ENCODE measurements at regions not wholly inside any gene's neighbourhood (a gene's known extent, or its start where the extent isn't known, plus 50 kb on each side); places are given as distances from the start of the nearest gene placed in this dataset.

GRCh38 chr7:26478550-26478949, 186.9 kb downstream of the SNX10 start:
- no peaks in the 10 kb centered on the region for H3K9me3 ChIP-seq (ENCODE audit: control insufficient read depth in 2 of 2, insufficient read depth in 1 of 2, low read depth in 1 of 2, low read length in 1 of 2)
- H3K27me3 ChIP-seq (ENCODE audit: control insufficient read depth in 3 of 3, insufficient read depth in 3 of 3, low read length in 3 of 3) = peaks cover 0 to 3% (median 0%) of the 10 kb centered on the region in 3 donors
- no peak overlapping the region for H3K4me3 ChIP-seq (ENCODE audit: low read depth in 1 of 3, low read length in 3 of 3)
- no peak overlapping the region for H3K27ac ChIP-seq (ENCODE audit: low read depth in 1 of 3, low read length in 2 of 3)
- no peaks in the 10 kb centered on the region for H3K4me1 ChIP-seq (ENCODE audit: control insufficient read depth in 3 of 3, insufficient read depth in 2 of 3, low read depth in 1 of 3, low read length in 2 of 3)
- DNase-seq = no peak
- no peak for FAIRE-seq
- 57 to 86% (median 59%) methylated on average over 4 of the region's 4 CpGs for WGBS, 3 donors
- no peaks in the 10 kb centered on the region for H3K36me3 ChIP-seq (ENCODE audit: control insufficient read depth in 3 of 3, insufficient read depth in 2 of 3, low read depth in 1 of 3, low read length in 3 of 3)

GRCh38 chr7:26479581-26479980, 187.9 kb downstream of the SNX10 start:
- no peak for FAIRE-seq
- H3K4me1 ChIP-seq (ENCODE audit: control insufficient read depth in 3 of 3, insufficient read depth in 2 of 3, low read depth in 1 of 3, low read length in 2 of 3) = no peaks in the 10 kb centered on the region
- DNase-seq = no peak
- peaks cover 0 to 3% (median 0%) of the 10 kb centered on the region in 3 donors for H3K27me3 ChIP-seq (ENCODE audit: control insufficient read depth in 3 of 3, insufficient read depth in 3 of 3, low read length in 3 of 3)
- no peak overlapping the region for H3K4me3 ChIP-seq (ENCODE audit: low read depth in 1 of 3, low read length in 3 of 3)
- no peaks in the 10 kb centered on the region for H3K36me3 ChIP-seq (ENCODE audit: control insufficient read depth in 3 of 3, insufficient read depth in 2 of 3, low read depth in 1 of 3, low read length in 3 of 3)
- no peak overlapping the region for H3K27ac ChIP-seq (ENCODE audit: low read depth in 1 of 3, low read length in 2 of 3)
- no peaks in the 10 kb centered on the region for H3K9me3 ChIP-seq (ENCODE audit: control insufficient read depth in 2 of 2, insufficient read depth in 1 of 2, low read depth in 1 of 2, low read length in 1 of 2)
- WGBS, 3 donors = 62 to 84% (median 70%) methylated on average over 3 of the region's 3 CpGs

- Histone ChIP-seq H3K9me3 (ENCODE audit: control insufficient read depth in 2 of 2, insufficient read depth in 1 of 2, low read depth in 1 of 2, low read length in 1 of 2) (no peaks in the 10 kb centered on the region), H3K36me3 (ENCODE audit: control insufficient read depth in 3 of 3, insufficient read depth in 2 of 3, low read depth in 1 of 3, low read length in 3 of 3) (no peaks in the 10 kb centered on the region), H3K27me3 (ENCODE audit: control insufficient read depth in 3 of 3, insufficient read depth in 3 of 3, low read length in 3 of 3) (peaks cover 0 to 3% (median 0%) of the 10 kb centered on the region in 3 donors), H3K27ac (ENCODE audit: low read depth in 1 of 3, low read length in 2 of 3) (no peak overlapping the region), H3K4me3 (ENCODE audit: low read depth in 1 of 3, low read length in 3 of 3) (no peak overlapping the region), H3K4me1 (ENCODE audit: control insufficient read depth in 3 of 3, insufficient read depth in 2 of 3, low read depth in 1 of 3, low read length in 2 of 3) (no peaks in the 10 kb centered on the region)
- DNase-seq (no peak), FAIRE-seq (no peak)
- WGBS, 3 donors = 70 to 76% (median 73%) methylated on average over 9 of the region's 9 CpGs
These were observed 188.5 kb downstream of the SNX10 start for GRCh38 chr7:26480156-26480555.

- no peaks in the 10 kb centered on the region for H3K9me3 ChIP-seq (ENCODE audit: control insufficient read depth in 2 of 2, insufficient read depth in 1 of 2, low read depth in 1 of 2, low read length in 1 of 2)
- FAIRE-seq (no peak), DNase-seq (no peak)
- H3K4me3 ChIP-seq (ENCODE audit: low read depth in 1 of 3, low read length in 3 of 3) = no peak overlapping the region
- H3K36me3 ChIP-seq (ENCODE audit: control insufficient read depth in 3 of 3, insufficient read depth in 2 of 3, low read depth in 1 of 3, low read length in 3 of 3) = no peaks in the 10 kb centered on the region
- H3K27ac ChIP-seq (ENCODE audit: low read depth in 1 of 3, low read length in 2 of 3) = no peak overlapping the region
- no peaks in the 10 kb centered on the region for H3K4me1 ChIP-seq (ENCODE audit: control insufficient read depth in 3 of 3, insufficient read depth in 2 of 3, low read depth in 1 of 3, low read length in 2 of 3)
- 75 to 82% (median 77%) methylated on average over 3 of the region's 3 CpGs for WGBS, 3 donors
- H3K27me3 ChIP-seq (ENCODE audit: control insufficient read depth in 3 of 3, insufficient read depth in 3 of 3, low read length in 3 of 3) = peaks cover 0 to 3% (median 0%) of the 10 kb centered on the region in 3 donors
These were observed 191.3 kb downstream of the SNX10 start for GRCh38 chr7:26482927-26483326.

- DNase-seq = no peak
- 78 to 84% (median 80%) methylated on average over 5 of the region's 5 CpGs for WGBS, 3 donors
- Histone ChIP-seq H3K36me3 (ENCODE audit: control insufficient read depth in 3 of 3, insufficient read depth in 2 of 3, low read depth in 1 of 3, low read length in 3 of 3) (no peaks in the 10 kb centered on the region), H3K4me3 (ENCODE audit: low read depth in 1 of 3, low read length in 3 of 3) (no peak overlapping the region), H3K9me3 (ENCODE audit: control insufficient read depth in 2 of 2, insufficient read depth in 1 of 2, low read depth in 1 of 2, low read length in 1 of 2) (no peaks in the 10 kb centered on the region), H3K27me3 (ENCODE audit: control insufficient read depth in 3 of 3, insufficient read depth in 3 of 3, low read length in 3 of 3) (peaks cover 0 to 3% (median 0%) of the 10 kb centered on the region in 3 donors), H3K27ac (ENCODE audit: low read depth in 1 of 3, low read length in 2 of 3) (no peak overlapping the region), H3K4me1 (ENCODE audit: control insufficient read depth in 3 of 3, insufficient read depth in 2 of 3, low read depth in 1 of 3, low read length in 2 of 3) (no peaks in the 10 kb centered on the region)
- no peak for FAIRE-seq
These were observed 192.2 kb downstream of the SNX10 start for GRCh38 chr7:26483843-26484242.

- no peak for FAIRE-seq
- Histone ChIP-seq H3K4me1 (ENCODE audit: control insufficient read depth in 3 of 3, insufficient read depth in 2 of 3, low read depth in 1 of 3, low read length in 2 of 3) (no peaks in the 10 kb centered on the region), H3K36me3 (ENCODE audit: control insufficient read depth in 3 of 3, insufficient read depth in 2 of 3, low read depth in 1 of 3, low read length in 3 of 3) (no peaks in the 10 kb centered on the region), H3K27ac (ENCODE audit: low read depth in 1 of 3, low read length in 2 of 3) (no peak overlapping the region), H3K9me3 (ENCODE audit: control insufficient read depth in 2 of 2, insufficient read depth in 1 of 2, low read depth in 1 of 2, low read length in 1 of 2) (no peaks in the 10 kb centered on the region), H3K4me3 (ENCODE audit: low read depth in 1 of 3, low read length in 3 of 3) (no peak overlapping the region), H3K27me3 (ENCODE audit: control insufficient read depth in 3 of 3, insufficient read depth in 3 of 3, low read length in 3 of 3) (peaks cover 0 to 3% (median 0%) of the 10 kb centered on the region in 3 donors)
- no peak for DNase-seq
- 54 to 76% (median 71%) methylated on average over 6 of the region's 6 CpGs for WGBS, 3 donors
These were observed 193.8 kb downstream of the SNX10 start for GRCh38 chr7:26485367-26485934.

- Histone ChIP-seq H3K4me3 (ENCODE audit: low read depth in 1 of 3, low read length in 3 of 3) (no peak overlapping the region), H3K27me3 (ENCODE audit: control insufficient read depth in 3 of 3, insufficient read depth in 3 of 3, low read length in 3 of 3) (peaks cover 0 to 3% (median 0%) of the 10 kb centered on the region in 3 donors), H3K36me3 (ENCODE audit: control insufficient read depth in 3 of 3, insufficient read depth in 2 of 3, low read depth in 1 of 3, low read length in 3 of 3) (no peaks in the 10 kb centered on the region), H3K27ac (ENCODE audit: low read depth in 1 of 3, low read length in 2 of 3) (no peak overlapping the region), H3K9me3 (ENCODE audit: control insufficient read depth in 2 of 2, insufficient read depth in 1 of 2, low read depth in 1 of 2, low read length in 1 of 2) (no peaks in the 10 kb centered on the region), H3K4me1 (ENCODE audit: control insufficient read depth in 3 of 3, insufficient read depth in 2 of 3, low read depth in 1 of 3, low read length in 2 of 3) (no peaks in the 10 kb centered on the region)
- no peak for DNase-seq
- FAIRE-seq = no peak
- 92 to 94% (median 92%) methylated on average over 8 of the region's 8 CpGs for WGBS, 3 donors
These were observed 194.5 kb downstream of the SNX10 start for GRCh38 chr7:26486153-26486552.

DNA sequence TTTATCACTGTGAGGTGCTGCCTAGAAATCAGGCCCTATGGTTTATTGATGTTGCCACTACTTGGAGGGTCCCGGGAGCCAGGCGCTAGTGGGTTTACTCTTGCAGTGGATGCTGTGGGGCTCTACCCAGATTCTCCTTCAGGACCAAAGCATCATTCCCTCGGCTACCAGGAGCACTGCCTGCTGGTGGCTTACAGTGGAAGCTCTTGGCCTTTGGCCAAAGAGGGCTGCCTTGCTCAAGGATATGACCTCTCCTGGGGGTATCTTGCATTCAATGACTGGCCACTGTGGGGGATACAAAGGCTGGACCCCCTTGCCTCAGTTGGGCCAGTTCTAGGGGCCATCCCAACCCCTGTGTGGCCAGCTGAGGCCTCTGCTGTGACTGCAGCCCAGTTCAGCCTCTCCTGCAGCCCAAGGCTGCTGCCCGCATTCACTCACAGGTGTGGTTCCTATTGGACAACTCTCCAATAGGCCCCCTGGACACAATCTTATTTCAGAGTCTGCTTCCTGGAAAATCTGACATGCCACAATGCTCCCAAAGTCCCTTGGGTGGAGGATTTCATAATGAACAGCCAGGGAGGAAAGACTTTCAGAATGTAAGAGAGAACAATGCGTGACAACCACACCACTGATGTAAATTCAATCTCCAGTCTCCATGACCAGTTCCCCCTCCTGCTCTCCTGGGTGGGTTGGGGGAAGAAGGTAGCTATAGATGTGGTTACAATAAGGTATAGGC, 196.3 kb downstream of the SNX10 start:
- H3K27ac ChIP-seq (ENCODE audit: low read depth in 1 of 3, low read length in 2 of 3) = no peak overlapping the region
- DNase-seq = no peak
- no peak for FAIRE-seq
- H3K36me3 ChIP-seq (ENCODE audit: control insufficient read depth in 3 of 3, insufficient read depth in 2 of 3, low read depth in 1 of 3, low read length in 3 of 3) = no peaks in the 10 kb centered on the region
- no peak overlapping the region for H3K4me3 ChIP-seq (ENCODE audit: low read depth in 1 of 3, low read length in 3 of 3)
- H3K9me3 ChIP-seq (ENCODE audit: control insufficient read depth in 2 of 2, insufficient read depth in 1 of 2, low read depth in 1 of 2, low read length in 1 of 2) = no peaks in the 10 kb centered on the region
- WGBS, 3 donors = 75 to 90% (median 84%) methylated on average over 5 of the region's 5 CpGs
- H3K4me1 ChIP-seq (ENCODE audit: control insufficient read depth in 3 of 3, insufficient read depth in 2 of 3, low read depth in 1 of 3, low read length in 2 of 3) = no peaks in the 10 kb centered on the region
- no peaks in the 10 kb centered on the region for H3K27me3 ChIP-seq (ENCODE audit: control insufficient read depth in 3 of 3, insufficient read depth in 3 of 3, low read length in 3 of 3)

Measured in small intestine (tissue), 7 donors.